Endothelial cell of umbilical vein (primary cell): ENCODE measurements at regions not wholly inside any gene's neighbourhood (a gene's known extent, or its start where the extent isn't known, plus 50 kb on each side); places are given as distances from the start of the nearest gene placed in this dataset.

Source experiments
- BruUV-seq: library from RNA; stranded (reverse); fragments of 400-500 nt; replicated peaks from 2 replicates; lab custom pipeline; 2021; lab: Mats Ljungman, UMichigan
- CTCF ChIA-PET: fragments of 300-600, 350-600 bp; sonication (Branson Sonifier 250); formaldehyde crosslinking; loops from one replicate; lab custom pipeline; 2021; ENCODE audit warnings: antibody characterized with exemption, inconsistent platforms; lab: Charles Lee
- POLR2A ChIA-PET: fragments of 300-600, 350-600 bp; sonication (Branson Sonifier 250); formaldehyde crosslinking; loops from one replicate; lab custom pipeline; 2021; ENCODE audit warnings: antibody characterized with exemption, inconsistent platforms; lab: Charles Lee
- DNase-seq: peaks from one replicate; pipeline ENCODE4 v3.0.0-alpha.2; 2011; ENCODE audit warnings: low read depth, low spot score
- FAIRE-seq: peaks from 2 replicates; lab custom pipeline; 2011; peaks lifted over from hg19 to GRCh38; lab: Jason Lieb, UNC
- H2AFZ ChIP-seq: 2 replicates; pipeline ENCODE4 v1.6.0; 2012; ENCODE audit warnings: low read depth, low read length, control low read depth, inconsistent platforms
- H3K27ac ChIP-seq: 2 replicates; pipeline ENCODE4 v1.5.1; 2011; ENCODE audit warnings: low read depth, mild to moderate bottlenecking, control low read depth, low read length, moderate library complexity; ENCODE audit not compliant: insufficient read depth
- H3K27me3 ChIP-seq, 2 experiments: 2 replicates each; pipeline versions ENCODE4 v1.6.0 to v1.6.1; 2011; ENCODE audit warnings: low read length in 2 of 2, mixed read lengths in 1 of 2; ENCODE audit not compliant: control insufficient read depth in 2 of 2, insufficient read depth in 2 of 2
- H3K36me3 ChIP-seq, 2 experiments: 2 replicates in 1 of 2; 3 replicates in 1 of 2; pipeline ENCODE4 v1.5.1; 2011; ENCODE audit warnings: low read length in 2 of 2, mild to moderate bottlenecking in 1 of 2, moderate library complexity in 1 of 2; ENCODE audit not compliant: control insufficient read depth in 2 of 2, insufficient read depth in 2 of 2; ENCODE audit errors: extremely low read depth in 1 of 2
- H3K4me1 ChIP-seq: 3 replicates; pipeline ENCODE4 v1.5.1; 2011; ENCODE audit warnings: mild to moderate bottlenecking, low read length; ENCODE audit not compliant: control insufficient read depth, insufficient read depth; ENCODE audit errors: extremely low read depth
- H3K4me2 ChIP-seq: 2 replicates; pipeline ENCODE4 v1.6.1; 2011; ENCODE audit warnings: low read length, control low read depth, mixed read lengths; ENCODE audit not compliant: insufficient read depth
- H3K4me3 ChIP-seq, 3 experiments: fragments of 200-600 bp in 1 of 3; sonication (generic), shearing (Covaris generic) in 1 of 3; replicated peaks in 1 of 3; 2 replicates each; pipeline ENCODE4 v1.5.1; 2011 to 2016; ENCODE audit warnings: control low read depth in 3 of 3, low read length in 3 of 3, mild to moderate bottlenecking in 2 of 3, inconsistent platforms in 1 of 3, low read depth in 1 of 3, moderate library complexity in 1 of 3; ENCODE audit not compliant: insufficient read depth in 1 of 3
- H3K79me2 ChIP-seq: 2 replicates; pipeline ENCODE4 v1.6.0; 2012; ENCODE audit warnings: low read length, inconsistent platforms; ENCODE audit not compliant: control insufficient read depth, insufficient read depth
- H3K9ac ChIP-seq: replicated peaks from 2 replicates; pipeline ENCODE3; 2011; ENCODE audit warnings: low read length, control low read depth; ENCODE audit not compliant: insufficient read depth; ENCODE audit errors: extremely low read depth
- H3K9me1 ChIP-seq: replicated peaks from 3 replicates; pipeline ENCODE4 v1.6.0; 2011; ENCODE audit warnings: mild to moderate bottlenecking, low read length; ENCODE audit not compliant: control insufficient read depth, insufficient read depth; ENCODE audit errors: extremely low read depth
- H3K9me3 ChIP-seq: replicated peaks from 2 replicates; pipeline ENCODE4 v1.5.1; 2012; ENCODE audit warnings: low read length, inconsistent platforms; ENCODE audit not compliant: control insufficient read depth, insufficient read depth
- H4K20me1 ChIP-seq: replicated peaks from 2 replicates; pipeline ENCODE3; 2011; ENCODE audit warnings: mild to moderate bottlenecking, low read length; ENCODE audit not compliant: control insufficient read depth, insufficient read depth; ENCODE audit errors: extremely low read depth
- EZH2 ChIP-seq: IDR thresholded peaks from 2 replicates; pipeline ENCODE4 v1.6.1; 2012; ENCODE audit warnings: borderline replicate concordance, low read depth, mild to moderate bottlenecking, moderate library complexity, low read length, inconsistent platforms; ENCODE audit not compliant: severe bottlenecking
- FOS ChIP-seq: IDR thresholded peaks from 2 replicates; pipeline ENCODE4 v1.6.1; 2011; ENCODE audit warnings: mild to moderate bottlenecking, low read length, moderate library complexity, borderline replicate concordance; ENCODE audit not compliant: insufficient read depth
- GATA2 ChIP-seq: IDR thresholded peaks from 2 replicates; pipeline ENCODE4 v1.7.0; 2011; ENCODE audit warnings: low read depth, mild to moderate bottlenecking, moderate library complexity, mixed read lengths, low read length; ENCODE audit not compliant: insufficient read length, insufficient read depth
- JUN ChIP-seq: IDR thresholded peaks from 2 replicates; pipeline ENCODE4 v1.6.1; 2011; ENCODE audit warnings: borderline replicate concordance, low read depth; ENCODE audit not compliant: insufficient read length, insufficient read depth
- MYC ChIP-seq: IDR thresholded peaks from one replicate; pipeline ENCODE4 v1.6.1; 2011; ENCODE audit warnings: mild to moderate bottlenecking, low read depth, low read length
- POLR2A ChIP-seq: IDR thresholded peaks from 2 replicates; pipeline ENCODE4 v1.6.1; 2012; ENCODE audit warnings: low read depth, mild to moderate bottlenecking, control low read depth, low read length
- POLR2AphosphoS5 ChIP-seq: IDR thresholded peaks from 2 replicates; pipeline ENCODE4 v1.6.1; 2012; ENCODE audit warnings: low read depth, mild to moderate bottlenecking, control low read depth, low read length, moderate library complexity; ENCODE audit not compliant: insufficient read depth
- dilution Hi-C: fragments of 300-500 bp; cut with MboI; formaldehyde crosslinking; loops from one replicate; pipeline ENCODE4 v1.15.0; 2019; ENCODE audit warnings: low sequenced_read_pairs; ENCODE audit not compliant: extremely low pct_ligation_motif_present
- intact Hi-C: fragments of 100-400 bp; cut with micrococcal nuclease; formaldehyde crosslinking; loops from one replicate; pipeline ENCODE4 v1.10.0; 2022
- TF ChIP-seq, protein P1 (sequence below), 2 donors: IDR thresholded peaks; 1 replicate in 1 of 2; 2 replicates in 1 of 2; pipeline ENCODE4 v1.5.1; 2011; ENCODE audit warnings: low read length in 2 of 2, mild to moderate bottlenecking in 2 of 2, moderate library complexity in 2 of 2, control low read depth in 1 of 2, inconsistent platforms in 1 of 2, low read depth in 1 of 2; ENCODE audit not compliant: insufficient read depth in 1 of 2; ENCODE audit errors: extremely low read depth in 1 of 2
- TF ChIP-seq, protein P2 (sequence below): IDR thresholded peaks from 2 replicates; pipeline ENCODE4 v1.6.1; 2011; ENCODE audit not compliant: insufficient read depth, insufficient read length

DNA sequence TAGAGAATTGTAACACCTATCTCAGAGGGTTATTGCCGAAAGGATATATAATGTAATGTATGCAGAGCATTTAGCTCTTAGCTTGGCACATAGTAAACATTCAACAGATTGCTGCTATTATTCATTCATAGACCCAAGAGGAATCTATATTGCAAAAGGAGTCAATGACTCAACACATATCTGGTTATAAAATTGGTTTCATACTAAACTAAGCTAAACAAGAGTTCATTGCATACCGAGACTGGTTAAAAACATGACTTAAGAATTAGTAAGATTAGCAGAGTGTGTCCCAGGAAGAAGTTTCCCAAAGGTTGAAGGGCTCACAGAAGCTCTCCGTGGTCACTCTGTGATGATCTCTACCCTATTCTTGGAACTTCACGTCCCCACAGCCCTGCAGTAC lies 339.6 kb upstream of the CCNH start:
- ChIA-PET POLR2A (no interaction called here), CTCF (no interaction called here)
- Histone ChIP-seq H3K4me2 (no peak overlapping the region), H2AFZ (no peak overlapping the region), H3K9me3 (no peaks in the 10 kb centered on the region), H3K4me3 (no peak overlapping the region), H3K36me3 (no peaks in the 10 kb centered on the region), H3K79me2 (no peaks in the 10 kb centered on the region), H3K27me3 (no peaks in the 10 kb centered on the region), H3K9me1 (no peaks in the 10 kb centered on the region), H3K9ac (no peak overlapping the region), H3K27ac (no peak overlapping the region), H4K20me1 (no peaks in the 10 kb centered on the region), H3K4me1 (no peaks in the 10 kb centered on the region)
- no peak for TF ChIP-seq FOS
- no peak for TF ChIP-seq POLR2AphosphoS5
- dilution Hi-C loops, result no loop called here
- FAIRE-seq (no peak), DNase-seq (no peak)
- no TSS peak for BruUV-seq
- intact Hi-C loops, result no loop called here

DNA sequence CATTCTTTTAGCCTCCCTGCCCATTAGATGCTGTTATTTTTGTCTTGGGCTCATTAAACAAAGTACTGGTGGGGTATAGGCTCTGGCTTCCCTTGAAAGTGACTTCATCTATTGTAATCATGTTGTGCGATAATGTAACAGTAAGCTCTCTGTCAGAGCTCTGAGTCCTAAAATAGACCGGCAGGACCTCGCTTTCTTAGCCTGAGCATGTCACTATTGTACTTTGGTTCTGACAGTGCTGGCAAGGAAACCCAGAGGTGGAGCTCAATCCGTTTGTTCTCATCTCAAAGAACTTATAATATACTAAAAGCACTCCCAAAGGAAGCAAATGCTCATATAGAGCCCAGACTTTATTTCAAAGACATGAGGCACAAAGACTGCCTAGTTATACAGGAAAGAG lies 339.1 kb upstream of the CCNH start:
- Histone ChIP-seq H3K36me3 (no peaks in the 10 kb centered on the region), H3K27me3 (no peaks in the 10 kb centered on the region), H3K4me2 (no peak overlapping the region), H3K9me3 (no peaks in the 10 kb centered on the region), H2AFZ (no peak overlapping the region), H3K79me2 (no peaks in the 10 kb centered on the region), H3K4me1 (no peaks in the 10 kb centered on the region), H3K9ac (no peak overlapping the region), H3K4me3 (no peak overlapping the region), H4K20me1 (no peaks in the 10 kb centered on the region), H3K9me1 (no peaks in the 10 kb centered on the region), H3K27ac (no peak overlapping the region)
- intact Hi-C loops, result no loop called here
- CTCF ChIA-PET, result no interaction called here
- dilution Hi-C loops, result no loop called here
- FAIRE-seq (no peak), DNase-seq (no peak)
- BruUV-seq, result no TSS peak
- TF ChIP-seq JUN (no peak), GATA2 (no peak), EZH2 (no peak), POLR2AphosphoS5 (no peak), POLR2A (no peak), FOS (no peak), MYC (no peak)
- TF ChIP-seq, protein P1, sequence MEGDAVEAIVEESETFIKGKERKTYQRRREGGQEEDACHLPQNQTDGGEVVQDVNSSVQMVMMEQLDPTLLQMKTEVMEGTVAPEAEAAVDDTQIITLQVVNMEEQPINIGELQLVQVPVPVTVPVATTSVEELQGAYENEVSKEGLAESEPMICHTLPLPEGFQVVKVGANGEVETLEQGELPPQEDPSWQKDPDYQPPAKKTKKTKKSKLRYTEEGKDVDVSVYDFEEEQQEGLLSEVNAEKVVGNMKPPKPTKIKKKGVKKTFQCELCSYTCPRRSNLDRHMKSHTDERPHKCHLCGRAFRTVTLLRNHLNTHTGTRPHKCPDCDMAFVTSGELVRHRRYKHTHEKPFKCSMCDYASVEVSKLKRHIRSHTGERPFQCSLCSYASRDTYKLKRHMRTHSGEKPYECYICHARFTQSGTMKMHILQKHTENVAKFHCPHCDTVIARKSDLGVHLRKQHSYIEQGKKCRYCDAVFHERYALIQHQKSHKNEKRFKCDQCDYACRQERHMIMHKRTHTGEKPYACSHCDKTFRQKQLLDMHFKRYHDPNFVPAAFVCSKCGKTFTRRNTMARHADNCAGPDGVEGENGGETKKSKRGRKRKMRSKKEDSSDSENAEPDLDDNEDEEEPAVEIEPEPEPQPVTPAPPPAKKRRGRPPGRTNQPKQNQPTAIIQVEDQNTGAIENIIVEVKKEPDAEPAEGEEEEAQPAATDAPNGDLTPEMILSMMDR (IDR thresholded peaks at IDR 0.05; ENCODE audit: extremely low read depth in 1 of 2, insufficient read depth in 1 of 2, low read depth in 1 of 2, low read length in 2 of 2), result no peak
- TF ChIP-seq, protein P2, sequence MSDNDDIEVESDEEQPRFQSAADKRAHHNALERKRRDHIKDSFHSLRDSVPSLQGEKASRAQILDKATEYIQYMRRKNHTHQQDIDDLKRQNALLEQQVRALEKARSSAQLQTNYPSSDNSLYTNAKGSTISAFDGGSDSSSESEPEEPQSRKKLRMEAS, result no peak
- POLR2A ChIA-PET, result no interaction called here
